HS-27A (cell line): ENCODE measurements at regions not wholly inside any gene's neighbourhood (a gene's known extent, or its start where the extent isn't known, plus 50 kb on each side); places are given as distances from the start of the nearest gene placed in this dataset.
"Not testable (repeated sequence)": the region's sequence is repeated elsewhere in the genome, so short reads cannot be mapped to it uniquely, and the experiment has no call there.

Source experiments
- DNase-seq: peaks from one replicate; pipeline ENCODE4 v3.0.0-alpha.2; 2012; ENCODE audit warnings: low read depth, missing footprints

DNA sequence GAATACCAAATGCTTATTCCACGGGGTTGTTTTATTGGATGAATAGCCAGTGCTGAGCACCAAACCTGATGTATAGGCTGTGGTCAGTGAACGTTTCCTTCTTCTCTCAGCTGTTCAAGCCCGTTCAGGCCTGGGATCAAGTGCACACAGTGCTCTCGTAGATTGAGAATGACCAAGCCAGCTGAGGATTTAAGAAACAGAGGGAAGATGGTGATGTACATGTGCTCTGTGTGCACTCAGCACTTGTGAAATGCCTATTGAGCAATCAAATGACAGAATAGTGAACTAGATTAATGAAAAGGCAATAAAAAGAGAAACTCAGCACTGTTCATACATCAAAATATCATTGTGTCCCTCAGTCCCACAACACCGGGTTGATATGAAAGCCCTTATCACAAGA lies 302.5 kb downstream of the BMPER start:
- DNase-seq = no peak

DNA sequence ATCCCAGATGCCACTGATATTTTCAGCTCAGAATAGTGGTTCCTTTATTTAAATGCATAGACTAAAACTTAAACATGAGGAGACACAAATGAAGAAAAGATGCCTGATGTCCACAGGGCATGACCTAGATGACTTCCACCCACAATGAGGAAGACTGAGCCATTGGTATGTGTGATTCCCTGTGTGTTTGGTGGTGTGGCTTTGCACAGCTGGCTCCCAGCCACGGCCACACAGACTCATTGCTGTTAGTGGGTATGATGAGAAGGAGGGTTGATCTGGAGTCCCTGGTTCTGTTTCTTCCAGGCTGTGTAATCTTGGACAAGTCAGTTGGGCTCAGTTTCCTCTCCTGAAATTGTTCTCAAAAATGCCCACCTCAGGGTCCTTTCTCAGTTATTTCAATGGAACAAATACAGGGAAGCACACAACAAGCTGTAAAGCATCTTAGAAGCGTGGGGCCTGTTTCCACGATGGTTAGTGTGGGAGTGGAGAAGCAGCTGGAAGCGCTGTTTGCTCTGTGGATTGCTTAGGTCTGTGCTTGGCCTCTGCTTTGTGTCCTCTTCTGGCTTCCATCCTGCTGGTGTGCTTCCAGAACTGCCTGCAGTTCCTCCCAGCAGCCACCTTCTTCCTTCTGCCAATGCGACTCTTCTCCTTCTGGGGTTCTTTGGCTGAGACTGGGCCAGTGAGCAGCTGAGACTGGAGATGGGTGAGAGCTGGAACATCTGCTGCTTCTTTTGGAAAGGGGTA lies 303.7 kb downstream of the BMPER start:
- DNase-seq = no peak

DNA sequence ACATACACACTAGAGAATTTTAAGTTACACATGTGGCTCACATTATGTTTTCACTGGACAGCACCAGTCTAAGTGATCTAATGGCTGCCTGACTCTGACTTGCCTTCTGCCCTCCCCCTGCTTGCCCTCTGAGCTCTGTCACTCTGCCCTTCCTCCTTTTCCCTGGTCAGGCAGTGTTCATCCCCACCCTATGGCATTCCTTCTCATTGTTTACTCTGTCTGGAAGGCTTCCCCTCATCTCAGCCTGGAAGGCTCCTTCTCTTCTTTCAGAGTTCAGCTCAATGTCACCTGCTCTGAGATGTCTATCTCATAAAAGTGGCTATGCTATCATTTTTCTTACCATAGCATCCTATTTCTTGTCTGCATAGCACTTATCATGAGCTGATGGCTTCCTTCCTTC lies 305.7 kb downstream of the BMPER start:
- DNase-seq = no peak

DNA sequence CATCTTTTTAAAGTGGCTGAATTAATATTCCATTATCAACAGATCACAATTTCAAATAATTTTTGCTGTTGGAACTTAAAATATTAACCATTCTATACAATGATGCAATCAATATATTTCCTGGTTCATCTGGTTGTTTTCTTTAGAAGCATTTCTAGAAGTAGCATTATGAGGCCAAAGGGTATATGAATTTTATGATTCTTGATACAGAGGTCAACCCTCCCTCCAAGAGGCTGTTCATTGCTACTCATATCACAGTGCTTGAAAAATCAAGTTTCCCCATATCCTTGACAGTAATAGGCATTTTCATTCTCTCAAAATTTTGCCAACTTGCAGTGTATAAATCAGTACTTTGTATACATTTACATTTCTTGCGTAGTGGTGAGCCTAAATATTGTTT lies 312.6 kb downstream of the BMPER start:
- no peak for DNase-seq

DNA sequence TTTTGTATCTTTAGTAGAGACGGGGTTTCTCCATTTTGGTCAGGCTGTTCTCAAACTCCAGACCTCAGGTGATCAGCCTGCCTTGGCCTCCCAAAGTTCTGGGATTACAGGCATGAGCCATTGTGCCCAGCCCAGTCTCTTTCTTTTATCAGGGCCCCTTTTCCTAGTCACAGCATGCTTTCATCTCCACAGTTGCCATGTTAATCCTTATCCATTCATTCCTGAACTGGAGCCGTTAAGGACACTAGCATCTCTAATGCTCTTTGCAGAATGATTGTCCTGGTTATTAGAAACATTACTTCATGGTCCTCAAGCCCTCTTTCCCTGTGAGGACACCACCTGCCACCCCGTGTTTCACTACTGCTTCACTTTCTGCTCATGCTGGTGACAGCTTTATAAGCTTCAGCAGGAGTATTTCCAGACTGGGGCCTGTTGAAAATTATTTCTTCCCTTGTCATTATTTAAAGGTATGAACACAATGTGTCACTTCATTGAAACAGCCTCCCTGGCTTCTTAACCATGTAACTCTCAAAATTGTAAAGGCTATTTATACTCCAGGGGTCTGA lies 313.9 kb downstream of the BMPER start:
- no peak for DNase-seq

DNA sequence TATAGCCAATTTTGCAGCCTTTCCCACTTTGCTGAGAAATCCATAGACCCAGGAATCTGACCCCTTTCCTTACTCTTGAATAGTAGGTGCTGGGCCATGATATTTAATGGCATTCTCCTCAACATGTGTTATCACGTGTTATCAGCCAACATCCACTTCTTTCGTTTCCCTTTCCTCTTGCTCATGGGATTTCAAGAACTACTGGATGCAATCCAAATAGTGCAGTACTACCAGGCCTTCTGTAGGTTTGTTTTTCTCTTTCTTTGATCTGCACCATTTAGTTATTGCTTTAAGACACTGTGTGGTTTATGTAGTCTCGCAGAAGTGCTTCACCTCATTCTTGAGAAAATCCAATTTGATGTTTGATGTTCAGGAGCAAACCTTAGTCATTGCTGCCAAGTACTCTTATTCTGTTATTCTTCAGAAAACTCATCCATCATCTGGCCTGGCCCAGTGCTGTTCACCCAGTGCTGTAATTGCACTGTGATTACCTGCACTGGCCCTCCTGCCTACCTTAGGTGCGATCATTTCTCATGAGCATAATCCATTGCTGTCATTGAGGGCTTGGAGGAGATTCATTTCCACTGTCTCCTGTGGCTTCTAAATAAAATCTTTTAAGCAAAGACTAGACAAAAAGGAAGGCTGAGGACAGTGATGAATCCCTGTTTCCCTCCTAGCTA lies 315.3 kb downstream of the BMPER start:
- DNase-seq = no peak

DNA sequence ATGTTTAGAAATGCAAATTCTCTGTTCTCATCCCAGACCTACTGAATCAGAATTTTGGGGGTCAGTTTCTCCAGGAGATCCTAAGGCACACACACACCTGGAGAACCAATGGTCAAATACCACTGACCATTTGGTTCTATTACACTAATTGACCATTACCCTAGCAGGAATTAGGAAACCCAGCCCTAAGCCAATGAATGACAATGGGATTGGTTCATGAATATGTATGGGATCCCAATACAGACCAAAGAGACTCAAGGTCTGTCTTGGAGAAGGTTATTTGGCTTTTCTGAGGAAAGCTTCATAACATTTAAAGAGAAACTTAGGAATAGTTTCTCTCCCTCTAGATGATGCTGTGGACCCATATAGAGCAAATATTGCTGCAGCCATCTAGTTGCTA lies 317.0 kb downstream of the BMPER start:
- DNase-seq = no peak

DNA sequence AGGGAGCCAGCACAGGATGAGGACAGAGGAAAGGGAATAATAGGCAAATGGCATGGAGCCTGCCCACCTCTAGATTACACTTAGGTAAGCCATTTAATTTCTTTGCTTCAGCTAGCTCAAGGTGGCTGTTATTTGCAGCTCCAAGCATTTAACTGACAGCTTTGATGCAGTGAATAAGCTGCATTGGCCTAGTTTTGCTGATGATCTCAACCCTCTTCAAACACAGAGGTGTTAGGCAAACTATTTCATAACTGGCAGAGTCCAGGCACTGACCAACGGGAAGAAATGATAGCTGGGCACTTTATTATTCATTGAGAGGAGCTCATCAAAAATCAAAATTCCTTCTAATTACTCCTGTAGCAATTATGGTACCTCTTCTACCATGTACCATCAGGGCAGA lies 317.4 kb downstream of the BMPER start:
- no peak for DNase-seq

DNA sequence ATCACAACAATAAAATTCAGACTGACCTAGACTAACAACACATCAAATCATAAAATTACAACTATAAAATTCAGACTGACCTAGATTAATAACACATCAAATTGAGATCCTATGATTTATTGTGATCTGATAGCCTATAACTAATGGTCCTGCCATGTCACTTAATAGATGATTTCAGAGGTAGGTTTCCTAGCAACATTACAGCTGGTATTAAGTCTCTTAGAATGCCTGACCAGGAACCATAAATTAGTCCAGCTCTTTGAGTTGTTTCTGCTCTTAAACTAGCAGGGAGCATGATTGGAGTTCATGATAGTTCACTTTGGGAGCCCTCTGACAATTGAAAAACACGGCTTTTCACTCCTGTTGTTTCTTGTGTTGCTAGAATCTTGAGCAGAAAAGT lies 318.9 kb downstream of the BMPER start:
- no peak for DNase-seq

DNA sequence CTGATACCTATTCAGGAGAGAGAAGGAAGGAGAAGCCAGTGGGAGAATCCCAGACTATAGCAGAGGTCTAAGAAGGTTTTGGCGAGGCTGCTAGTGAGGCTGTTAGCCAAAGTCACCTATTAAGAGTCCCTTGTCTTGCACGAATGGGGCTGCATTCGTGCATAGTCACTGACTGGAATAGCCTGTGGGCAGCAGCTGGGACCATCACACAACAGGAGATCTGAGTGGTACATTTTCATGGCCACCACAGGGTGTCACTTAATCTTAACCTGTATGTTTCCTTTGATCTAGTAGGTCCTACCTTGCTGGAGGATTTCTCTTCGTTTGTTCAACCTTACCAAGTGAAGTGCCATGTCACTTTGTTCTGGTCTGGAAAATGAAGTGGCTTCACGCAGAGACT lies 319.9 kb downstream of the BMPER start:
- no peak for DNase-seq

DNA sequence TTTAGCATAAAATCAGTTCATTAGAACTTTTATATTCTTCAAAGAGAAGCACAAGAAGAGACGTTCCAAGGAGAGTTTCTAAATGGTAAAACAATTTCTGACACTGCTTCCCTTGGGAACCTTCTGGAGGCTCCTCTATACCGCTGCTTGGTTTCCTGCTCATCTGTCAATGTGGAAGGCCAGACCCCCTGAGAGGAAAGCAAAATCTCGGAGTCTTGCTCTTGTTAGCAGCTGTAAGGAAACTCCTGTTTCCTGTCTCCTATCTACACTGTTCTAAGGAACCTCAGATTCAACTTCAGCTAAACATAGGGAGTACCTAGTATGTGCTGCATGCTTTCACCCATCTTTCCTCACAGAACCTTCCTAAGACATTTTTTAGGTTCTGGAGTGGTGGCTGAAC lies 322.2 kb downstream of the BMPER start:
- no peak for DNase-seq

DNA sequence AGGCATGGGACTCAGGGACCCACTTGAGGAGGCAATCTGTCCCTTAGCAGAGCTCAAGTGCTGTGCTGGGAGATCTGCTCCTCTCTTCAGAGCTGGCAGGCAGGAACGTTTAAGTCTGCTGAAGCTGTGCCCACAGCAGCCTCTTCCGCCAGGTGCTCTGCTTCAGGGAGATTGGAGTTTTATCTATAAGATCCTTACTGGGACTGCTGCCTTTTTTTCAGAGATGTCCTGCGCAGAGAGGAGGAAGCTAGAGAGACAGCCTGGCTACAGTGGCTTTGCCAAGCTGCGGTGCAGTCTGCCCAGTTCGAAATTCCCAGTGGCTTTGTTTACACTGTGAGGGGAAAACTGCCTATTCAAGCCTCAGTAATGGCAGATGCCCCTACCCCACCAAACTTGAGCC lies 329.8 kb downstream of the BMPER start:
- not testable (repeated sequence) for DNase-seq

DNA sequence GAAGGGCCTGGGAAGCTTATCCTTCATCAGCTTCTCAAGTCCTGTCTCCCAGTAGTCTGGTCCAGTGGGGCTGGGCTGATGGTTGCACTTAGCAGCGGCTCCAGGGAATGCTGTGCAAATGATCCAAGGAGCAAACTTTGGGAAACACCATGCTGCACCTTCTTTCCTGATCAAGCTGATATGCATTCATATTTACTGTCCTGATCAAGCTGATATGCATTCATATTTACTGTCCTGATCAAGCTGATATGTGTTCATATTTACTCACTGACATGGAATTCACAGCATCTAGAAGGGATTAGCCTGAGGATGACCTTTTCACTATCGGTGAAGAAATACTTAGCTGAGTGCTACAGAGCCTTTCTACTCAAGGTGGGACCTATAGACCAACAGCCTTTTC lies 330.7 kb downstream of the BMPER start:
- no peak for DNase-seq

DNA sequence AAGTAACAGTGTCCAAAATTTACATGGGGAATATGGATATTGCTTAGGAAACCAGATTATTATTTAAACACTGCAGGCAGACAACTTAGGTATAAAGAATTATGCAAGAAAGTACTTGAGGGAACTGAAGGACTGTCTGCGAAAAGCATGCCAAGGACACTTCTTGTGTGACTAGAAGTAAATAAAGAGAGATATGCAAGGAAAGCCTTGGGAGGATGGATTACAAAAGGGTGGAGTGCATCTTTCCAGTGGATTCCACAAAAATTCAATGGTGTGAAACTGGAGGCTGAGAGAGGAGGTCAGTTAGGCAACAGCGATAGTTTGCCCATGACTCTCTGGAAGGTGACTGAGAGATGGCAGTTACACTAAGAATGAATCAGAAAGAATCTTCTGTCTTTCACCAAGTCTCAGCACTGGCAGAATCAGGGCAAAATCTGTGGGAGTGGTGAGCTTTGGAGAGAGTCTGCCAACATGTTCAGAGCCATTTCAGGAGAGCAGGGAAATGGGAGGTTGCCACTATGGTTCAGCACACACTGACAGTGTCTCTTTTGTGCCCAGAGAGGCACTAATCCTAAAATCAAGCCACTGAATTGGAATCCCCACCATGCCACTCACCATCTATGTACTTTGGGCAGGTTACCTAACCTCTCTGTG lies 331.6 kb downstream of the BMPER start:
- no peak for DNase-seq

DNA sequence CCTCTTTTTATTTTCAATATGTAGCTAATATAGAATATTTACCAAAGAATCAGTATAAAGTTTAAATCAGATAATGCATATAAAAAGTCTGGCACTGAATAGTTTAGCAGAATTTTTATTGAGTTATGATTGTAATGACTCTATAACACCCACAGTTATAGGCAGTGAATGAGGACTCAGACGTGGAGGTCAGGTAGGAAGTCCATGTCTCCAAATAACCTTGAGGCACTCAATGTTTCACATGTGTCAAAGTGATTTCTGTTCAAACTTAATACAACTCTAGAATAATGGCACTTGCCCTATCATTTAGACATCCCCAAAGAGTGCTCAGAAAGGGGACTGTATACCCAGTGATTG lies 332.1 kb downstream of the BMPER start:
- DNase-seq = no peak

DNA sequence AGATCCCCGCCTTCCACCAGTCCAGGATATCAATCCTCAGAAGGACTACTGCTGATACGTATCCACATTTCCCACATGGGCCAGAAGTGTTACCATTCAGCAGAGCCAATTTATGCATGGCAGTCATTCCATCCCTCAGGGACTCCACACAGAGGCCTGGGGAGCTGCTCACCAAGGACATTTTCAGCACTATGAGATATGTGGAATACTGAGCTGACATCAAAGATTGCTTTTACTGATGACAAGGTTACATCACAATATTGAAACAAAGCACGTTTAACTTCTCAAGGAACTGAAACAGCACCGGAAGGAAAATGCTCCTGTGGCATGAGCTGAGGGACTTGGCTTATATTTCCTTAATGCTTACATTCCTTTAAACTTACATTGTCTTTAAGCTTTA lies 335.1 kb downstream of the BMPER start:
- DNase-seq = no peak

DNA sequence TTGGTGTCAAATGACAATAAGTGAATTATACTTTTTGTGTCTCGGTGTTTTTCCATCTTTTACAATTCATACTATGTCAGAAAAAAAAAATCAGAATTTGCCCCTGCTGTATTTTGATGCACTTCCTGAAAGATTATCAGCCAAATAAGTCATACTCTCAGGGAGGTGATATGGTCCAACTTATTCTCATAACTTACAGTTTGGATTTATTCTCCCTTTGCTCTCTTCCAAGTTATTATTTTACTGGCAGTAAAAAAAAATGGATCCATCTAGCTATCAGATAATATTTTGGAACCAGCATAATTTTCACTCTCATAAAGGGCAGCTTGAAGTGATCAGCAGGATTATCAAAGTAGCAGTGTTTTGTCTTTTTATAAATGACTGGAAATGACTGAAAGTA lies 337.1 kb downstream of the BMPER start:
- DNase-seq = no peak

DNA sequence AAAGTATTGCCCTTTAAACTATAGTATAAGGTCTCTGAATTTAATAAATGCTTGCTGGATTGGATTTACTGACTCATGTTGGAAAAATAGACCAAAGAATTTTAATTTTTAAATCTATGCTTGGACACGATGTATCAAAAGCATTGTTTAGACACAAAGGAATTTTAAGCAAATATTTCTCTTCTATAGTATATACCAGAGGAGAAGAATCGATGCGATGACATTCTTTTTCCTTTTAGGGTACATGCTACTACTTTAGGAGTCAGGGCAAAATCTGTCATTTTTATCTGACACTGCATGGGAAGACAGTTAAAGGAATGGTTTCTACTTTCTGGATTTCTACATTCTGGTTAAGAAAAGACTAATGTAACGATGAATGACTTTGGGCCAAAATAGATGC lies 339.9 kb downstream of the BMPER start:
- DNase-seq = no peak

DNA sequence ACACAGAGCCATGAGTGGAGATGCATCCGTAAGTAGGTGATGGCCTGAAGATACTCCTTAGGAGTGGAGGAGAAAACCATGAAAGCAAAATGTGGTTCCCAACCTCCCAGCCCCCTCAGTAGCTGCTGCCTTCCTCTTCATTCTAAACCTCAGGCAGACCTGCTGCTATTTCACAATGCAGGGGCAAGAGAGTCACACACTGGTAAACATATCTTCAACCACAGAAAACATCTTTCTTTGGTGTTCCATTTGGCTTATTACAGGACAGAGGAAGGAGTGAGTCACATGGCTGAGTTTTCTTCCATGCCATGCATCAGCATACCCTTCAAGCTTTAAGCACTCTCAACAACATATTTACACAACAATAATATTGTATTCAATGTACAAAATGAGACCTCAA lies 342.1 kb downstream of the BMPER start:
- no peak for DNase-seq

DNA sequence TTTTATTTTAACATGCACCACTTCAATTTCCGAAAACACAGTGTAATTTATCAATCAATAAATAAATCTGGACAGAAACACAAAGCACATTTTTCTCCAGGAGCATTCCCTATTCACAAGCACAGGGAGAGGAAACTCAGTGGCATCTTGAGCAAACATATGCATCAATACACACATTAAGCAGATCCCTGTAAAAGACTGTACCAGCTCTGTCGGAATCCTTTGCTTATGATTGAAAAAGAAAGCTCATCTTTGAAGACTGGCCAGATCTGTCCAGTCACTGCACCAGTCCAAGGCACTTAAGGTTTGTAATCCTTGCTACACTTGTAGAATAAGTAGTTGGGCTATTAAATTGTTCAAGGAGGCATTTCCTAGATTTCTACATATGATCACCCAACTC lies 343.9 kb downstream of the BMPER start:
- DNase-seq = no peak

DNA sequence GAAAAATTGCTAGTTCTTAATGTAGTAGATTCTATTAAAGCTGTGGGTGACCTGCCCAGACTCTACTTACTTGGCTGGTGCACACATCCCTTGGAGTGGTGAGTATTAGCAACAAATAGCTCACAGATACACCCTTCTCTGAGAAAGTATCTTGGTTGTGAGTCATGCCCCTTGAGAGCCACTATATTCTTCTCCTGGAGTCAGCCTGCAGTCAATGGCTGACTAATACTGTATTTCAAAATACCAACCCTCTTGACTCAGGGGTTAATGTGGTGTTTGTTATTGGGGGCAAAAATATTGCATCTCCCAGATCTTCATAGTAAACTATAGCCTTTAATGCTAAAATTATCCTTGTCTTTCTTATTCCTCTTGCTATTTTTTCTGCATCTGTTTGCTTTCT lies 354.9 kb downstream of the BMPER start:
- peak; percentile 68 for DNase-seq

DNA sequence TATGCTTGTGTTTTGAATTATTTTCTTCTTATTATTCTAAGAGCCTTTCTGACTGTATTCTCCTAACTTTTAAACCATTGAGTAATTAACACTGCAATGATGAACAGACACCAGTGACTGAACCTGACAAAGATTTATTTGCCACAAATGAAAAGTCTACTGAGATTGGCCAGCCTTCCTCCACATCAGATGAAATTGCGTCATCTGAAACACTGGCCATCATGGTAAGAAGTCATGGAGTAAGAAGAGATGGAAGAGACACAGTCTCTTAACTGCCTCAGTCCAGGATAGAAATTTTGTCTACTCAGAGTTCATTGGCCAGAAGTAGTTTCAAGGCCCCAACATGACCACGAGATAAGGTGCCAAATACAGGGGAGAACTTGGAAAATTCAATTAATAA lies 357.8 kb downstream of the BMPER start:
- DNase-seq = no peak

DNA sequence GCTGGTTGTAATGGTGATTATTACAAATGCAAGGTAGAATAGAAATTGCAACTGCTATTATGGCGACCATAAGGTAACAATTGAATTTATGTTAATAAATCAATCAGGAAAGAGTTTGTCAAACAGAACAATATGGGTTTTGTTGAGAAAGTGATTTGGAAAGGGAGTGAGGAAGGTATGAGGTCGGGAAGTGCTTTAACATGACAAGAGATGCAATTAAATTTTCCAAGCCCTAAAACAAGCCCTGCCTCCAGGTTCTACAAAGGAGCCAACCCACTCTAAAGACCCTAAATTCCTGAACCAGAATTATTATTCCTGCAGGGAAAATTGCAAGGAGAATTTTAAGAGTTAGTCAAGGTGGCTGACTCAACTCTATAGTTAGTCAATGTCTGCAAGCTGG lies 363.7 kb downstream of the BMPER start:
- no peak for DNase-seq
